GM12865 (cell line): ENCODE measurements at regions not wholly inside any gene's neighbourhood (a gene's known extent, or its start where the extent isn't known, plus 50 kb on each side); places are given as distances from the start of the nearest gene placed in this dataset.

ENCODE experiments used
- DNase-seq: peaks from one replicate; pipeline ENCODE4 v3.0.0; 2010; ENCODE audit warnings: low read depth
- H3K4me3 ChIP-seq: 2 replicates; pipeline ENCODE4 v1.5.1; 2011; ENCODE audit warnings: mild to moderate bottlenecking, low read depth, low read length, control low read depth
- TF ChIP-seq, protein P1 (sequence below): IDR thresholded peaks from 2 replicates; pipeline ENCODE4 v1.5.1; 2011; ENCODE audit warnings: low read length, control low read depth, low read depth, inconsistent platforms; ENCODE audit not compliant: insufficient read depth; ENCODE audit errors: missing control alignments

DNA sequence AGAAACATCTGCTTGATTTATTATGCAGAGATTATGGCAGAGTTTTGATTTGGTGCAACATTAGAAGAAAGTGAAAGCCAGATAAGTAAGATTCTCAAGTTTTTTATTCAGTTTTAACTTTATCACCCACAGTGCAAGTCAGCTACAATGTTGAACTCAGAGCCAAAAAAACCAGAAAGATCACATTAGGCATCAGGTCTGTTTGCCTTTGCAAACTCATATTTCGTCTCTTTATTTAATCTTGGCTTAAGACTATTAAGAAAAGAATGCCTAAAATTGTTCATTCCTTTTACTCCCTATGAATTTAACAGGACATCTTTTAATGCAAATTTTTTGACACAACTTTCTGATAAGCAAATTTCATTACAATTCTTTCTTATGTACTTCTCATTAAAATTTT lies 76.0 kb upstream of the TMEM26 start:
- TF ChIP-seq, protein P1, sequence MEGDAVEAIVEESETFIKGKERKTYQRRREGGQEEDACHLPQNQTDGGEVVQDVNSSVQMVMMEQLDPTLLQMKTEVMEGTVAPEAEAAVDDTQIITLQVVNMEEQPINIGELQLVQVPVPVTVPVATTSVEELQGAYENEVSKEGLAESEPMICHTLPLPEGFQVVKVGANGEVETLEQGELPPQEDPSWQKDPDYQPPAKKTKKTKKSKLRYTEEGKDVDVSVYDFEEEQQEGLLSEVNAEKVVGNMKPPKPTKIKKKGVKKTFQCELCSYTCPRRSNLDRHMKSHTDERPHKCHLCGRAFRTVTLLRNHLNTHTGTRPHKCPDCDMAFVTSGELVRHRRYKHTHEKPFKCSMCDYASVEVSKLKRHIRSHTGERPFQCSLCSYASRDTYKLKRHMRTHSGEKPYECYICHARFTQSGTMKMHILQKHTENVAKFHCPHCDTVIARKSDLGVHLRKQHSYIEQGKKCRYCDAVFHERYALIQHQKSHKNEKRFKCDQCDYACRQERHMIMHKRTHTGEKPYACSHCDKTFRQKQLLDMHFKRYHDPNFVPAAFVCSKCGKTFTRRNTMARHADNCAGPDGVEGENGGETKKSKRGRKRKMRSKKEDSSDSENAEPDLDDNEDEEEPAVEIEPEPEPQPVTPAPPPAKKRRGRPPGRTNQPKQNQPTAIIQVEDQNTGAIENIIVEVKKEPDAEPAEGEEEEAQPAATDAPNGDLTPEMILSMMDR = no peak

DNA sequence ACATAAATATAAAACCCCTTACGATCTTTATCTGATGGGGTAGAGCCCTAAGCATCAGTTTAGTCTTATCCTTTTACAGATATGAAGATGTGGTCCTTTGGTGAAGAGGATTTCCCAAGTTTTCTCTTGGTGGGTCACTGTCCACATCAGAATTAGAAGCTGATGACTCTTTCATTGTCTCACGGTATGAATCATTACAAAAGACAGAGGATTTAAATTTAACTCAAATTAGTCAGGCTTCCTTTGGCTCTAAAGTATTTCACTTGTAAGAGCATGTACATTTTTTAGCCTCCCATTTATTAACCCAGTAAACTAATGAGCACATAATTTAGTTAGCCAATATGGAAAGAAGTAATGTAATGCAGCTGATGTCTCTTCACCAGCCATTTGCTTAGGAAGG lies 49.9 kb upstream of the TMEM26 start:
- no peak for DNase-seq
- TF ChIP-seq, protein P1 = no peak
- no peak overlapping the region for H3K4me3 ChIP-seq

More for the DNA sequence above, 76.0 kb upstream of the TMEM26 start:
- no peak overlapping the region for H3K4me3 ChIP-seq
- DNase-seq = no peak
